Small intestine (tissue), 7 donors: ENCODE measurements at regions not wholly inside any gene's neighbourhood (a gene's known extent, or its start where the extent isn't known, plus 50 kb on each side); places are given as distances from the start of the nearest gene placed in this dataset.
A peak's percentile ranks its signal among the peaks of the same experiment; 100 is the strongest.
"Not testable (repeated sequence)": the region's sequence is repeated elsewhere in the genome, so short reads cannot be mapped to it uniquely, and the experiment has no call there.

Experiments
- DNase-seq, 2 donors: peaks; one replicate each; pipeline versions ENCODE4 v3.0.0 to v3.0.0-alpha.2; 2013
- FAIRE-seq: peaks from 2 replicates; lab custom pipeline; 2012; peaks lifted over from hg19 to GRCh38; lab: Jason Lieb, UNC
- H3K27ac ChIP-seq, 3 donors: one replicate each; pipeline ENCODE4 v1.5.1; 2013; ENCODE audit warnings: low read length in 2 of 3, mild to moderate bottlenecking in 2 of 3, control low read depth in 1 of 3, inconsistent platforms in 1 of 3, low read depth in 1 of 3, moderate library complexity in 1 of 3
- H3K27me3 ChIP-seq, 3 donors: one replicate each; pipeline ENCODE4 v1.6.1; 2013; ENCODE audit warnings: low read length in 3 of 3, inconsistent platforms in 1 of 3; ENCODE audit not compliant: control insufficient read depth in 3 of 3, insufficient read depth in 3 of 3
- H3K36me3 ChIP-seq, 3 donors: one replicate each; pipeline ENCODE4 v1.6.1; 2013; ENCODE audit warnings: low read length in 3 of 3, inconsistent platforms in 1 of 3, low read depth in 1 of 3, mild to moderate bottlenecking in 1 of 3, moderate library complexity in 1 of 3; ENCODE audit not compliant: control insufficient read depth in 3 of 3, insufficient read depth in 2 of 3
- H3K4me1 ChIP-seq, 3 donors: one replicate each; pipeline ENCODE4 v1.6.1; 2013; ENCODE audit warnings: low read length in 2 of 3, inconsistent platforms in 1 of 3, low read depth in 1 of 3, mild to moderate bottlenecking in 1 of 3, moderate library complexity in 1 of 3; ENCODE audit not compliant: control insufficient read depth in 3 of 3, insufficient read depth in 2 of 3
- H3K4me3 ChIP-seq, 3 donors: one replicate each; pipeline ENCODE4 v1.5.1; 2013; ENCODE audit warnings: low read length in 3 of 3, control low read depth in 1 of 3, inconsistent platforms in 1 of 3, low read depth in 1 of 3, mild to moderate bottlenecking in 1 of 3, moderate library complexity in 1 of 3
- H3K9me3 ChIP-seq, 2 donors: one replicate each; pipeline ENCODE4 v1.6.1; 2013; ENCODE audit warnings: low read depth in 1 of 2, low read length in 1 of 2; ENCODE audit not compliant: control insufficient read depth in 2 of 2, insufficient read depth in 1 of 2
- WGBS, 3 donors: extraction: QIAGEN DNeasy Blood & Tissue Kit; methylation state at CpG; one replicate each; pipeline ENCODE4 v1.1.7; 2013; 5-methylcytosine and 5-hydroxymethylcytosine counted together
- donor health status: healthy with polysubstance abuse.
- donor health status: control.
- donor health status: control.
- donor health status: Bipolar disorder and iron deficiency.
- donor health status: healthy.

GRCh38 chr7:57524197-57524596 is 74.2 kb downstream of the ZNF716 start:
- DNase-seq, H3K27ac ChIP-seq, H3K36me3 ChIP-seq, H3K4me3 ChIP-seq, H3K9me3 ChIP-seq, FAIRE-seq, H3K4me1 ChIP-seq, H3K27me3 ChIP-seq: not testable (repeated sequence)
- WGBS, 3 donors = 46 to 51% (median 50%) methylated on average over 3 of the region's 3 CpGs

- Histone ChIP-seq H3K4me3 (no peak overlapping the region), H3K9me3 (peaks cover 0 to 5% of the 10 kb centered on the region in 2 donors), H3K36me3 (no peaks in the 10 kb centered on the region), H3K27ac (no peak overlapping the region), H3K27me3 (no peaks in the 10 kb centered on the region), H3K4me1 (no peaks in the 10 kb centered on the region)
- FAIRE-seq (no peak), DNase-seq (no peak)
- 59 to 64% (median 60%) methylated on average over 2 of the region's 2 CpGs for WGBS, 3 donors
Measured at GRCh38 chr7:57529931-57530330, 80.0 kb downstream of the ZNF716 start.

- not testable (repeated sequence) for H3K27me3 ChIP-seq, H3K27ac ChIP-seq, FAIRE-seq, H3K9me3 ChIP-seq, H3K4me1 ChIP-seq, H3K36me3 ChIP-seq, H3K4me3 ChIP-seq, DNase-seq
- 81 to 89% (median 87%) methylated on average over 4 of the region's 4 CpGs for WGBS, 3 donors
Measured at GRCh38 chr7:57540634-57541033, 90.7 kb downstream of the ZNF716 start.

- 87 to 93% (median 90%) methylated on average over 1 of the region's 1 CpG for WGBS, 3 donors
- not testable (repeated sequence) for H3K4me3 ChIP-seq, H3K36me3 ChIP-seq, H3K9me3 ChIP-seq, FAIRE-seq, H3K4me1 ChIP-seq, H3K27me3 ChIP-seq, H3K27ac ChIP-seq, DNase-seq
Measured at GRCh38 chr7:57542331-57542730, 92.4 kb downstream of the ZNF716 start.

- not testable (repeated sequence) for H3K36me3 ChIP-seq, H3K4me3 ChIP-seq, H3K27ac ChIP-seq, H3K27me3 ChIP-seq, H3K4me1 ChIP-seq, H3K9me3 ChIP-seq, DNase-seq, FAIRE-seq
- 86 to 88% (median 88%) methylated on average over 2 of the region's 2 CpGs for WGBS, 3 donors
Measured at GRCh38 chr7:57547351-57547750, 97.4 kb downstream of the ZNF716 start.

GRCh38 chr7:57549961-57550360 is 100.0 kb downstream of the ZNF716 start:
- not testable (repeated sequence) for H3K4me1 ChIP-seq, H3K36me3 ChIP-seq, H3K9me3 ChIP-seq, H3K27ac ChIP-seq, H3K27me3 ChIP-seq, H3K4me3 ChIP-seq, FAIRE-seq, DNase-seq
- WGBS, 3 donors = 59 to 65% (median 62%) methylated on average over 2 of the region's 2 CpGs

- not testable (repeated sequence) for DNase-seq, H3K9me3 ChIP-seq, H3K4me3 ChIP-seq, H3K36me3 ChIP-seq, H3K27me3 ChIP-seq, H3K27ac ChIP-seq, H3K4me1 ChIP-seq
- 90 to 95% (median 91%) methylated on average over 2 of the region's 2 CpGs for WGBS, 3 donors
- peak; percentile 98 for FAIRE-seq
Measured at GRCh38 chr7:57555687-57556086, 105.7 kb downstream of the ZNF716 start.

- WGBS, 3 donors = 86 to 91% (median 87%) methylated on average over 15 of the region's 15 CpGs
- no peak overlapping the region for H3K4me3 ChIP-seq
- H3K36me3 ChIP-seq = no peaks in the 10 kb centered on the region
Measured at GRCh38 chr7:57579454-57579853, 129.5 kb downstream of the ZNF716 start.

More at GRCh38 chr7:57579454-57579853, 129.5 kb downstream of the ZNF716 start:
- peaks cover 0 to 16% of the 10 kb centered on the region in 2 donors for H3K9me3 ChIP-seq
- no peaks in the 10 kb centered on the region for H3K4me1 ChIP-seq
- no peaks in the 10 kb centered on the region for H3K27me3 ChIP-seq
- DNase-seq (no peak), FAIRE-seq (no peak)
- no peak overlapping the region for H3K27ac ChIP-seq
